Mesodermal cell (in vitro differentiated cells): ENCODE measurements at regions not wholly inside any gene's neighbourhood (a gene's known extent, or its start where the extent isn't known, plus 50 kb on each side); places are given as distances from the start of the nearest gene placed in this dataset.

Experiments
- H3K27ac ChIP-seq: 2 replicates; pipeline ENCODE4 v1.7.0; 2013; ENCODE audit warnings: mild to moderate bottlenecking, low read depth, low read length, moderate library complexity; ENCODE audit not compliant: severe bottlenecking
- H3K36me3 ChIP-seq: 2 replicates; pipeline ENCODE4 v1.7.1; 2013; ENCODE audit warnings: mild to moderate bottlenecking, low read length, moderate library complexity; ENCODE audit not compliant: control insufficient read depth, insufficient read depth
- H3K4me1 ChIP-seq: one replicate; pipeline ENCODE4 v1.7.1; 2013; ENCODE audit warnings: mild to moderate bottlenecking, low read length; ENCODE audit not compliant: insufficient read depth, control insufficient read depth, poor library complexity, severe bottlenecking
- H3K4me3 ChIP-seq: 2 replicates; pipeline ENCODE4 v1.7.0; 2013; ENCODE audit warnings: low read length, control low read depth, mild to moderate bottlenecking; ENCODE audit not compliant: insufficient read depth, poor library complexity, severe bottlenecking; ENCODE audit errors: extremely low read depth
- H3K9me3 ChIP-seq: 2 replicates; pipeline ENCODE4 v1.7.1; 2013; ENCODE audit warnings: mild to moderate bottlenecking, low read length, moderate library complexity; ENCODE audit not compliant: control insufficient read depth
- WGBS, 2 experiments: methylation state at CpG; one replicate each; pipeline ENCODE4 v1.1.5; 2013; ENCODE audit warnings: missing lambda C conversion rate in 2 of 2; ENCODE audit not compliant: insufficient coverage in 2 of 2; 5-methylcytosine and 5-hydroxymethylcytosine counted together

DNA sequence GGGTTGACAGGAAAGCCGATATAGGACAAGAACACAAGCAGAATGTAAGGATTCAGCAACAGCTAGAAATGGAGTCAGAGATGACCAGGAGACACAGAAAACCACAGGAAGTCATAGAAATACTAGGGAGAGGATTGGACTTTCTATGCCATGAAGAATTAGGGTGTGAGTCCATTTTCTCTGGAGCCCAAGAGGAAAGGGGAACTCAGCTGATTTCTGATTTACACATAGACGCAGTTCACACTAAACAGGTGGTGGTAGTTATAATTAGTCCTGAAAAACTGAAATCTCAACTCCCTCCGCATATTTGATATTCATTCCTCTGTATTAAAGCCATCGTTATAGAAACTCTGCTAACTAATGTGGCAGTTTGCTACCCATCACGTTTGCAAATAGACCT, 292.7 kb upstream of the STT3B start:
- no peaks in the 10 kb centered on the region for H3K4me1 ChIP-seq
- H3K36me3 ChIP-seq, result no peaks in the 10 kb centered on the region
- no peak overlapping the region for H3K4me3 ChIP-seq
- H3K9me3 ChIP-seq, result no peaks in the 10 kb centered on the region
- 92 to 100% methylated on average over 2 of the region's 5 CpGs for WGBS, 2 experiments
- H3K27ac ChIP-seq, result no peak overlapping the region

GRCh38 chr3:31240466-31240865, 292.3 kb upstream of the STT3B start:
- WGBS, 2 experiments, result 67 to 80% methylated on average over 1 of the region's 1 CpG
- H3K27ac ChIP-seq, result no peak overlapping the region

DNA sequence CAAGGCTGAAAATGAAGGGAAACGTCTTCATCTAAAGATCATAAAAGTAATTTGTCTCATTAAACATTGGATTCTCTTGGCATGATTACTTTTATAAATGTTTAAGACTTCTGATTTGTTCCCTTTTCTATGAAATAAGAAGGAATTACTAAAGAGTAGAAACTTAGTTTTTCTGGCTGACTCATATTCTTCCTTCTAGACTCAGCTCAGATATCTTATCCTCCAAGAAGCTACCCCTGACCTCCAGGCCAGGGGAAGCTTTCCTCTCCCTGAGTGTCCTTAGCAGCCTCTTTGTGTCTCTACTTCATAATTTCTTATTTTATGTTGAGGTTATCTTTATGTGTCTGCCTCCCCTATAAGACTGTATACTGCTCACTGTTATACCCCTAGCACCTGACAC, 291.9 kb upstream of the STT3B start:
- H3K4me1 ChIP-seq, result no peaks in the 10 kb centered on the region
- WGBS, 2 experiments, result no CpG with 5 or more reads among the region's 1 CpG
- H3K27ac ChIP-seq, result no peak overlapping the region
- no peaks in the 10 kb centered on the region for H3K36me3 ChIP-seq
- H3K9me3 ChIP-seq, result no peaks in the 10 kb centered on the region
- no peak overlapping the region for H3K4me3 ChIP-seq

More at GRCh38 chr3:31240466-31240865, 292.3 kb upstream of the STT3B start:
- Histone ChIP-seq H3K4me1 (no peaks in the 10 kb centered on the region), H3K4me3 (no peak overlapping the region), H3K9me3 (no peaks in the 10 kb centered on the region), H3K36me3 (no peaks in the 10 kb centered on the region)

DNA sequence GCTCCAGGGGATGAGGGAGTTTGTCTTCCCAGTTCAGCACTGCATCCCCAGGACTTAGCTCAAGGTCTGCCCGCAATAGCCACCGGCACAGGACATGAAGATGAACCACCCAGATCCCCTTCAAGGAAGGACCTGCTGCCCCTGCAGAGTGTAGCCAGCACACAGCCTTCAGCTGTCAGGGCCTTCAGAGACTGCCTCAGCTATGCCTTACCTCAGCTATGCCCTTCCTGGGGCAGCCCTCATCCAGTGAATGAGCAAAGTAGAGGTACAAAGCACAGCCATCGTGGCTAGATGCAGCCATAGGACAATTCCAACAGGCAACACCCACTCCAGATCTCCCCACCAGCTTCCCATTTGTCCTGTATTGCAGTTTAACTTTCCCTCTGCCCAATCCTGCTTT, 291.2 kb upstream of the STT3B start:
- Histone ChIP-seq H3K36me3 (no peaks in the 10 kb centered on the region), H3K4me1 (no peaks in the 10 kb centered on the region), H3K9me3 (no peaks in the 10 kb centered on the region), H3K27ac (no peak overlapping the region), H3K4me3 (no peak overlapping the region)
- 91 to 100% methylated on average over 3 of the region's 3 CpGs for WGBS, 2 experiments

GRCh38 chr3:31242026-31242960, 290.4 kb upstream of the STT3B start:
- H3K4me1 ChIP-seq, result no peaks in the 10 kb centered on the region
- no peaks in the 10 kb centered on the region for H3K9me3 ChIP-seq
- no peaks in the 10 kb centered on the region for H3K36me3 ChIP-seq
- 80% methylated on average over 1 of the region's 3 CpGs; no CpG with 5 or more reads in 1 of the 2 experiments for WGBS, 2 experiments
- no peak overlapping the region for H3K4me3 ChIP-seq
- no peak overlapping the region for H3K27ac ChIP-seq

DNA sequence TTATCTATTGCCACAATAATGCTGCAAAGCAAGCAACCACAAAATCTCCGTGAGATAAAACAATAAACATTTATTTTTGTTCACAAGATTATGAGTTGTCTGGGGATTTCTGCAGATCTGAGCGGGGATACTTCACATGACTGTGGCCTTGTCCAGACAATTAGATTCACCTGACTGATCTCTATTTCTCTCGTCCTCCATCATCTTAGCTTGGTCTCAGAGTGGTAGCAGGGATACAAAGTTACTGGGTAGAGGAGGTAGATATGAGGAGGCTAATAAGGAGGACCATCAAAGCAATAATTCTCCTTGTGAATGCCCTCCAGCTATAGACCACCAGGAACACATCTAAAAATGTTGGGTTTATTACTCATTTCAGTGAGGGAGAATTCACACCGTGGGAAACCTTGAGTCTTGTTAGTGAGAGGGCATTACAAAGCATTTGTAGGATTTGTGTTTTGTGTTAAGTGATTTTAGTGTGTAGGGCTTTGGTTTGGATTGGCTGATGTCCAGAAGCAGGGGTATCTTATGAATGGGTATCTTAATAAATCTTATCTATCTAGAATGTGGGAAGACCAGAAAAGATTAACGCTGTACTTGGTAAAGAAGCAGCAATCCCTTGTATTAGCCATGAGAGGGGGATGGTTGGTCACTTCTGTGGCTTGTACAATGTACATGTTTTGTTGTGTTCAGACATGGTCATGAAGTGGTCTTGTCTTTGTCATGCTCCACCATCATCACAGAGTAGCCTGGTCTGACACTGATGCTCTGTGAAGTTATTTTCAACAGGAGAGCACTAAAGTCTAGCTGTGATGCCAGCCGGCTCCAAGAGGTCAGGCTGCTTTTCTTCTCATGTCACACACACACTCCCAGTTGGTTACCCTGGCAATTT, 287.6 kb upstream of the STT3B start:
- no peaks in the 10 kb centered on the region for H3K36me3 ChIP-seq
- H3K9me3 ChIP-seq, result no peaks in the 10 kb centered on the region
- H3K4me3 ChIP-seq, result no peak overlapping the region
- no peak overlapping the region for H3K27ac ChIP-seq
- H3K4me1 ChIP-seq, result peaks cover 12% of the 10 kb centered on the region
- WGBS, 2 experiments, result 56 to 98% methylated on average over 2 to 5 of the region's 6 CpGs

- Histone ChIP-seq H3K27ac (no peak overlapping the region), H3K36me3 (no peaks in the 10 kb centered on the region), H3K9me3 (no peaks in the 10 kb centered on the region), H3K4me3 (no peak overlapping the region), H3K4me1 (peaks cover 17% of the 10 kb centered on the region)
- WGBS, 2 experiments, result 30 to 60% methylated on average over 1 of the region's 2 CpGs
Measured at GRCh38 chr3:31246293-31247062, 286.2 kb upstream of the STT3B start.

DNA sequence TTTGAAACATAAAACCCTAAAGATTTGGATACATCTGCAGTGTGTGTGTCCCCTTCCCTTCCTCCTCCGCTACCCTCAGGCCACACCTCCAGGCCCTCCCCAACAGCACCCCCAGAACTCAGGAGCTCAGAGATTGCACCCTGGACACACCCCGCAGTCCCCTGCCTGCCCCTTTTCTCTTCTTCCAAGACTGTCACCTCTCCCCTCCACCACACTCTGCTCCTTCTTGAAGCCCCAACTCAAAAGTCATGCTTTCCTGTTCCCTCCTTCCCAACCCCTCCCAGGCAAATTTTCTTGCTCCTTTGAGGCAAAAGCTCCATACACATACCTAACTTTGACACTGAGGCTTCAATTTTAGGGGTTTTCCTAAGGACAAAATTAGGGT, 285.7 kb upstream of the STT3B start:
- Histone ChIP-seq H3K4me3 (no peak overlapping the region), H3K36me3 (no peaks in the 10 kb centered on the region), H3K9me3 (no peaks in the 10 kb centered on the region), H3K27ac (no peak overlapping the region), H3K4me1 (peaks cover 17% of the 10 kb centered on the region)
- 100% methylated on average over 2 of the region's 2 CpGs for WGBS, 2 experiments

DNA sequence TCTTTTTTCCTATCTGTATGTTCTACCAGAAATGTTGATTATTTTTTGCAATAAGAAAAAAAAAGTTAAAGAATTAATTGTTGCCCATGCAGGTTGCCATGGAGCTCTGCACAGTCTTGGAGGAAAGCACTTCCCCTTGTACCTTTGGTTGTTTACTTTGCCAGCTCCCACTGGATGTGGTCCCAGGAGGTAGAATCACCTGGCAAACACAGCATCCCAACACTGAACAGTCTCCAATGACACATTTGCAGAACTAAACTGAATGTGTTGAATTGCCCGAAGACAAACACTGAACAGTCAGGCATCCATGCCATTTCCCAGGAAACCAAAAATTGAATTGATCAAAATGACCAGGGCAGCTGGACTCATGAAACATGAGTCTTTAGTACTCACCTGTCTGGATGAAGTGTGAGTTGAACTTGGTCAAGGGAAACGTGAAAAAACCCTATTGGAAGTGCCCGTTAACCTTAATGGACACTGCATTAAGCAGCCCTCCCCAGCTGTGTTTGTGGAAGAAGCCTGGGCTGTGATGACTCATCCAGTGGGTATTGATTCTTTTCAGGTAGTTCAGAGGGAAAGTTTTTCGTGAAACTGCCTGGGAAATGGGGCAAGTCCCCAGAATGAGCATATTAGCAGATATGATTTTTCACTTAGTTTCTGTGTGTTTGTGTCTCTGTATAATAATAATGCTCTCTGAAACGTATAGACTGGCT, 284.7 kb upstream of the STT3B start:
- Histone ChIP-seq H3K4me1 (peaks cover 17% of the 10 kb centered on the region), H3K4me3 (no peak overlapping the region), H3K27ac (peak overlapping the region; percentile 30), H3K9me3 (no peaks in the 10 kb centered on the region), H3K36me3 (no peaks in the 10 kb centered on the region)
- 66 to 69% methylated on average over 3 to 4 of the region's 5 CpGs for WGBS, 2 experiments

DNA sequence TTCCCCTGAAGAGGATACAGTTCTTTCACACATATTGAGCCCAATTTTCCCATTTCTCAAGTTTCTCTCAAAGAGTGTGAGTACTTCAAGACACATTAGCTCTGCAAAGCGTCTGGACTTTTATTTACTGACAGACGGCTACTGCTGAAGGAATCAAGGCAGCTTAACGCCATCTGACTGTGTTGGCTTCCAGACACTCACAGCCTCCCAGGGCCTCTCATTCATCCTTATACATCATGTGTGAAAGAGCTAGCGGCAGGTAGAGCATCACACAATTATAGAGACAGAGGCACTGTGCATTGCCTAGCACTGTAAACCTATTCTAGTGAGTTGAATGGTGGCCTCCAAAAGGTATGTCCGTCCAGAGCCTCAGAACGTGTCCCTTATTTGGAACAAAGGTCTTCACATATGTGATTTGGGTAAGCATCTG, 284.1 kb upstream of the STT3B start:
- Histone ChIP-seq H3K4me3 (no peak overlapping the region), H3K9me3 (no peaks in the 10 kb centered on the region), H3K4me1 (peaks cover 17% of the 10 kb centered on the region), H3K27ac (peak overlapping the region; percentile 30), H3K36me3 (no peaks in the 10 kb centered on the region)
- WGBS, 2 experiments, result 97 to 100% methylated on average over 3 to 4 of the region's 6 CpGs
